ENCODE measurements at regions not wholly inside any gene's neighbourhood (a gene's known extent, or its start where the extent isn't known, plus 50 kb on each side); places are given as distances from the start of the nearest gene placed in this dataset.

GRCh38 chr20:5413394-5413793, 96.6 kb upstream of the PROKR2 start:
- TF ChIP-seq CTCF (IDR thresholded peaks at IDR 0.05; ENCODE audit: low read depth, low read length) (no peak), POLR2A (IDR thresholded peaks at IDR 0.05; ENCODE audit: extremely low read depth, insufficient read length) (no peak)

All from NB4 (cell line).